Mucosa of rectum (tissue), 2 donors: ENCODE measurements at regions not wholly inside any gene's neighbourhood (a gene's known extent, or its start where the extent isn't known, plus 50 kb on each side); places are given as distances from the start of the nearest gene placed in this dataset.

Experiments used
- H3K27ac ChIP-seq, 2 donors: one replicate each; pipeline ENCODE4 v1.7.0; 2013; ENCODE audit warnings: inconsistent platforms in 2 of 2, low read depth in 2 of 2, low read length in 2 of 2
- H3K27me3 ChIP-seq, 2 donors: one replicate each; pipeline ENCODE4 v1.7.0; 2013; ENCODE audit warnings: low read length in 2 of 2; ENCODE audit not compliant: control insufficient read depth in 2 of 2, insufficient read depth in 2 of 2
- H3K36me3 ChIP-seq, 2 donors: one replicate each; pipeline ENCODE4 v1.7.0; 2013; ENCODE audit warnings: low read length in 2 of 2; ENCODE audit not compliant: control insufficient read depth in 2 of 2, insufficient read depth in 2 of 2
- H3K4me1 ChIP-seq, 2 donors: one replicate each; pipeline ENCODE4 v1.7.0; 2013; ENCODE audit warnings: low read length in 2 of 2, mild to moderate bottlenecking in 1 of 2; ENCODE audit not compliant: control insufficient read depth in 2 of 2, insufficient read depth in 2 of 2
- H3K4me3 ChIP-seq, 2 donors: one replicate each; pipeline ENCODE4 v1.7.0; 2013; ENCODE audit warnings: low read length in 2 of 2
- H3K9ac ChIP-seq, 2 donors: one replicate each; pipeline ENCODE4 v1.7.0; 2013; ENCODE audit warnings: low read length in 2 of 2, low read depth in 1 of 2, mild to moderate bottlenecking in 1 of 2
- H3K9me3 ChIP-seq, 2 donors: one replicate each; pipeline ENCODE4 v1.7.0; 2013; ENCODE audit warnings: low read length in 2 of 2; ENCODE audit not compliant: control insufficient read depth in 2 of 2
- donor health status: healthy.
- donor health status: Normal muscosa, but diverticular disease.

GRCh38 chr1:56189454-56189853 is 389.9 kb downstream of the PLPP3 start:
- no peaks in the 10 kb centered on the region for H3K9me3 ChIP-seq
- no peaks in the 10 kb centered on the region for H3K4me1 ChIP-seq
- no peak overlapping the region for H3K27ac ChIP-seq
- no peaks in the 10 kb centered on the region for H3K36me3 ChIP-seq
- no peaks in the 10 kb centered on the region for H3K27me3 ChIP-seq
- H3K9ac ChIP-seq: no peak overlapping the region
- no peak overlapping the region for H3K4me3 ChIP-seq

DNA sequence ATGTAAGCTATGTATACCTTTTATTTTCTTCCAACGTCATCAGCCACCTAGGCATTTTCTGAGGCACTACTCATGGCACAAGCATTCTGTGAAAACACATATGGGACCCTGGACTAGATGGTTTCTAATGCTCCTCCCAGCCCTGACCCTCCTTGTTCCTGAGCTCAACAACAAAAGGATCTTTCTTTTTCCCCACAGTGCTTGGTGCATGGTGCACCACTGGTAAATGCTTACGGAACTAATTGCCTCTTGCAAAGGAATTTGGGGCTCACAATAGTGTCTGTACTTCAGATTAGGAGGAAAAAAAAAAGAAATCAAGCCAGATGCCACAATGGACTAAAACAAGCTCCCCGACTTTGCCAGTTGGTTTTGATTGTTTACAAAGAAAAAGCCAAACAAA is 390.5 kb downstream of the PLPP3 start:
- H3K4me3 ChIP-seq: no peak overlapping the region
- H3K4me1 ChIP-seq: no peaks in the 10 kb centered on the region
- no peaks in the 10 kb centered on the region for H3K9me3 ChIP-seq
- H3K36me3 ChIP-seq: no peaks in the 10 kb centered on the region
- no peaks in the 10 kb centered on the region for H3K27me3 ChIP-seq
- H3K9ac ChIP-seq: no peak overlapping the region
- H3K27ac ChIP-seq: no peak overlapping the region

DNA sequence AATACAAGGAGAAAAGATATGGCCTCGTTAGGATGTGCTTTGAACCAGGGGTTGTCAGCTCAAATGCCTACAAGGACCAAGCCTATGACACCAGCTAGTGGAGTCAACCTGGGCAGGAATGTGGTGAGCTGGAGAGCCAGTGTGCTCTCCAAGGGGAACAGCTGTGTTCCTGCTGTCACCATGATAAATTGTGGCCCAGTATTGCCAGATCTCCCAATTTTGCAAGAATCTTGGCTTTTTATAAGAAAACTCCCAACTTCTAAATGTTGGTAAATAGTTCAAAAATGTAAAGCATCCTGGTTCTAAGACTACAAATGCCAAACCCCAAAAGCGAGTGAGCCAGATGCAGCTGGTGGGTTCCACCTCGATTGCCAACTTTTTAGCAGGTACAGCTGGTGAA is 391.1 kb downstream of the PLPP3 start:
- H3K27ac ChIP-seq: no peak overlapping the region
- no peaks in the 10 kb centered on the region for H3K27me3 ChIP-seq
- H3K4me3 ChIP-seq: no peak overlapping the region
- H3K9ac ChIP-seq: no peak overlapping the region
- no peaks in the 10 kb centered on the region for H3K4me1 ChIP-seq
- H3K9me3 ChIP-seq: no peaks in the 10 kb centered on the region
- no peaks in the 10 kb centered on the region for H3K36me3 ChIP-seq

DNA sequence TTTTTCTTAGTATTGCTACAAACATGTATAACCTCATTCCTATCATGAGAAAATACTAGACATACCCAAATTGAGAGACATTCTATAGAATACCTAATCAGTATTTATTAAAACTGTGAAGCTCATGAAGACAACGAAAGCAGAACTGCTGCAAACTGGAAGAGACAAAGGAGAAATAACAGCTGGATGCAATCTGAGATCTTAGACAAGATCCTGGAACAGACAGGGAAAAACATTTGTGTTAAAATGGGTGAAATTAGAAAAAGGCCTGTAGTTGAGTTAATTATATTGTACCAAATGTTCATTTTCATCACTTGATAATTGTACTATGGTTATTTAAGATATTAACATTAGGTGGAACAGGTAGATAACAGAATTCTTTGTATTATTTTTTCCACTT is 392.0 kb downstream of the PLPP3 start:
- H3K4me3 ChIP-seq: no peak overlapping the region
- no peak overlapping the region for H3K9ac ChIP-seq
- no peak overlapping the region for H3K27ac ChIP-seq
- no peaks in the 10 kb centered on the region for H3K36me3 ChIP-seq
- no peaks in the 10 kb centered on the region for H3K4me1 ChIP-seq
- H3K9me3 ChIP-seq: no peaks in the 10 kb centered on the region
- H3K27me3 ChIP-seq: no peaks in the 10 kb centered on the region

DNA sequence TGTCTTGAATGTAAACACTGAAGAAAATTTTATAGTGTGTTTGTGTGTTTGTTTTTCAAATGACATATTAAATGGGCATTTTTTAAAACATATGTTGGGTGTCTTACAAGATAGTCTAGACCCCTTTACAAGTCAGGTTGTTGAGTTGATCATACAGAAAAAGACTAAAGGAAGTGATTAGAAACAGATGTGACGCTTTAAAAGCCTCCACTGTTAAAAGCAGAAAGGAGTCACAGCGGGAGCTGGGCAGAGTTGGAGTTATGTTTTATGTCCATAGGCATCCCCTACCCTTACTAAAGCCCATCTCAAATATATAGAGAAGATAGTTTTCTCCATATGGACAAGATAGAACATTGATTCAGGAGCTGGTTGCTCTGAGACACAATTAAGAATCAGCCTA is 393.9 kb downstream of the PLPP3 start:
- H3K9me3 ChIP-seq: no peaks in the 10 kb centered on the region
- H3K9ac ChIP-seq: no peak overlapping the region
- no peak overlapping the region for H3K4me3 ChIP-seq
- no peaks in the 10 kb centered on the region for H3K27me3 ChIP-seq
- H3K4me1 ChIP-seq: peaks cover 0 to 1% of the 10 kb centered on the region in 2 donors
- no peaks in the 10 kb centered on the region for H3K36me3 ChIP-seq
- no peak overlapping the region for H3K27ac ChIP-seq

- no peaks in the 10 kb centered on the region for H3K36me3 ChIP-seq
- H3K9ac ChIP-seq: no peak overlapping the region
- H3K9me3 ChIP-seq: no peaks in the 10 kb centered on the region
- H3K4me3 ChIP-seq: no peak overlapping the region
- peaks cover 0 to 3% of the 10 kb centered on the region in 2 donors for H3K4me1 ChIP-seq
- no peak overlapping the region for H3K27ac ChIP-seq
- no peaks in the 10 kb centered on the region for H3K27me3 ChIP-seq
These were observed 396.2 kb downstream of the PLPP3 start for GRCh38 chr1:56183151-56183550.

GRCh38 chr1:56180520-56181190 is 398.7 kb downstream of the PLPP3 start:
- Histone ChIP-seq H3K9ac (no peak overlapping the region), H3K36me3 (no peaks in the 10 kb centered on the region), H3K4me3 (peak overlapping the region in 1 of 2 donors; percentile 56), H3K27ac (no peak overlapping the region), H3K27me3 (no peaks in the 10 kb centered on the region), H3K4me1 (peaks cover 0 to 3% of the 10 kb centered on the region in 2 donors), H3K9me3 (no peaks in the 10 kb centered on the region)

- no peak overlapping the region for H3K27ac ChIP-seq
These were observed 399.8 kb downstream of the PLPP3 start for GRCh38 chr1:56179543-56179942.

DNA sequence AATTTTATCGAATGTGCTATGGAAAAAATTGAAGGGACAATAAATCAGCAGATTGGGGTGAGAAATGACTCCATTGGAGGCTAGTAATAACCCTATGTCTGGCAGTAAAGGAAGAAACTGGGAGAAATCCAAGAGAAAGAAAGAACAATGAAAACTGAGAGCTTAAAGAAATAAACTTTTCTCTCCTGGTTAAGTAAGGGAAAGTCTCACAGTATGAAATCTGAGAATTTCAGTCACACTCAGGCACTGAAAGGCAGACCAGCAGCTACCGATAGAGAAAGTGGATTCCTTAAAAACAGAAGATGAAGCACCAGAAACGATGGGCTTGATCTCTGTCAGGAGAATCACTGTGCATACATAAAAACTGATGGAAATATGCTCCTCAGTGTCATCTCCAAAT is 404.2 kb downstream of the PLPP3 start:
- Histone ChIP-seq H3K4me3 (no peak overlapping the region), H3K9ac (no peak overlapping the region), H3K36me3 (no peaks in the 10 kb centered on the region), H3K27ac (no peak overlapping the region), H3K4me1 (no peaks in the 10 kb centered on the region), H3K9me3 (no peaks in the 10 kb centered on the region), H3K27me3 (no peaks in the 10 kb centered on the region)

More at GRCh38 chr1:56179543-56179942, 399.8 kb downstream of the PLPP3 start:
- Histone ChIP-seq H3K9me3 (no peaks in the 10 kb centered on the region), H3K27me3 (no peaks in the 10 kb centered on the region), H3K36me3 (no peaks in the 10 kb centered on the region), H3K9ac (no peak overlapping the region), H3K4me1 (peaks cover 0 to 3% of the 10 kb centered on the region in 2 donors), H3K4me3 (no peak overlapping the region)

DNA sequence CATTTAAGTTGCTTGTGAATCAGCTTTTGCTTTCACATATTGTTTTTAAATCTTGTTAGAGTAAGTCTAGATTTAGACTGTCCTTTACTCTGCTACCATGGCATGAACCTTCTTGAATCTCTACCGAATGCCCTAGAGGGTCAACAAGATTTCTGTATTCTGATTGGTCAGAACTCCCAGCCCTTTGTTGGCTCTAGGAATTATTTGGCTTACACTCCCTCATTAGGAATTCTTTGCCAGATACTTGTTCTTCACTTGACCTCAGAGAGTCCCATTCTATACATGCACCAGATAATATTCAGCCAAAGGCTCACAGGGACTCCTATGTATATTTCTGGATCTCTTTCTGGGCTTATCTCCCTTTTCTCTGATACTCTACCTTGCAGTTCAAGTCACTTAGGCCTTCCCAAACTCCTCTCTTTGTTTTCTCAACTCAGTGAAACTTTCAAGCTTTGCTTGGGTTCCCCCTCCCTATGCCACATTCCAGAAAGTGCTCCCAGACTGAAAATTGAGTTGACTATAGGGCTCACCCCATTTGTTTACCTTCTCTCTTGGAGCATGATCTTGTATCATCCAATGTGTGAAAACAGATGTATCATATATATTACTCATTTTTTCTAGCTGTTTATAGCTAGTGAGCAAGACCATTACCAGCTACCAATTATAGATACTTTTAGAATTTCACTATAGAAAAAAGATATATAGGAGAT is 405.0 kb downstream of the PLPP3 start:
- Histone ChIP-seq H3K4me3 (no peak overlapping the region), H3K4me1 (no peaks in the 10 kb centered on the region), H3K9ac (no peak overlapping the region), H3K9me3 (no peaks in the 10 kb centered on the region), H3K27ac (no peak overlapping the region), H3K27me3 (no peaks in the 10 kb centered on the region), H3K36me3 (no peaks in the 10 kb centered on the region)
